OCI-LY1 (cell line): ENCODE measurements at regions not wholly inside any gene's neighbourhood (a gene's known extent, or its start where the extent isn't known, plus 50 kb on each side); places are given as distances from the start of the nearest gene placed in this dataset.

Experiments
- EZH2 ChIP-seq: fragments of 200-600 bp; sonication (generic), shearing (Covaris generic); IDR thresholded peaks from 2 replicates; pipeline ENCODE4 v1.8.0; 2017; ENCODE audit warnings: borderline replicate concordance, mixed run types, mild to moderate bottlenecking, antibody characterized with exemption, low read length, moderate library complexity, mixed read lengths
- TF ChIP-seq, protein P1 (sequence below): fragments of 200-600 bp; sonication (generic), shearing (Covaris generic); IDR thresholded peaks from 2 replicates; pipeline ENCODE4 v1.5.1; 2017; ENCODE audit warnings: mild to moderate bottlenecking, antibody characterized with exemption, low read length, moderate library complexity, mixed read lengths

DNA sequence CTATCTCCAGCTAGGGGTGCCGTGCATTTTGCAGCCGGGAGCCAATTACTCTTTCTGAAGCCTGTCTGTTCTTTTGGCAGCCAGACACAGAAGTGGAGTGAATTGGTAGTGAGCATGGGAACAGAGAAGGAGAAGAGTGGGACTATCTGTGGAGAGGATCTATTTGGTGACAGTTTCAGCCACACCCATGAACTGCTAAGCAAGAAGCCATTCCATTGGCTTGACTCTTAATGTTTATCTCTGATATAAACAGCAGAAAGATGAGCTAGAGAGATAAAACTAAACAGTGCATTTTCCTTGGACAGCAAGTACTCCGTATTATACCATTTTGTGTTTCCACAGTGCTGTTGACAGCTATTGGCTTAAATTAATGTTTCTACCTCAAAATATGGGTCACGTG is 259.6 kb upstream of the THUMPD2 start:
- TF ChIP-seq, protein P1, sequence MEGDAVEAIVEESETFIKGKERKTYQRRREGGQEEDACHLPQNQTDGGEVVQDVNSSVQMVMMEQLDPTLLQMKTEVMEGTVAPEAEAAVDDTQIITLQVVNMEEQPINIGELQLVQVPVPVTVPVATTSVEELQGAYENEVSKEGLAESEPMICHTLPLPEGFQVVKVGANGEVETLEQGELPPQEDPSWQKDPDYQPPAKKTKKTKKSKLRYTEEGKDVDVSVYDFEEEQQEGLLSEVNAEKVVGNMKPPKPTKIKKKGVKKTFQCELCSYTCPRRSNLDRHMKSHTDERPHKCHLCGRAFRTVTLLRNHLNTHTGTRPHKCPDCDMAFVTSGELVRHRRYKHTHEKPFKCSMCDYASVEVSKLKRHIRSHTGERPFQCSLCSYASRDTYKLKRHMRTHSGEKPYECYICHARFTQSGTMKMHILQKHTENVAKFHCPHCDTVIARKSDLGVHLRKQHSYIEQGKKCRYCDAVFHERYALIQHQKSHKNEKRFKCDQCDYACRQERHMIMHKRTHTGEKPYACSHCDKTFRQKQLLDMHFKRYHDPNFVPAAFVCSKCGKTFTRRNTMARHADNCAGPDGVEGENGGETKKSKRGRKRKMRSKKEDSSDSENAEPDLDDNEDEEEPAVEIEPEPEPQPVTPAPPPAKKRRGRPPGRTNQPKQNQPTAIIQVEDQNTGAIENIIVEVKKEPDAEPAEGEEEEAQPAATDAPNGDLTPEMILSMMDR, result no peak
- no peak for TF ChIP-seq EZH2
